ENCODE measurements at regions not wholly inside any gene's neighbourhood (a gene's known extent, or its start where the extent isn't known, plus 50 kb on each side); places are given as distances from the start of the nearest gene placed in this dataset.

DNA sequence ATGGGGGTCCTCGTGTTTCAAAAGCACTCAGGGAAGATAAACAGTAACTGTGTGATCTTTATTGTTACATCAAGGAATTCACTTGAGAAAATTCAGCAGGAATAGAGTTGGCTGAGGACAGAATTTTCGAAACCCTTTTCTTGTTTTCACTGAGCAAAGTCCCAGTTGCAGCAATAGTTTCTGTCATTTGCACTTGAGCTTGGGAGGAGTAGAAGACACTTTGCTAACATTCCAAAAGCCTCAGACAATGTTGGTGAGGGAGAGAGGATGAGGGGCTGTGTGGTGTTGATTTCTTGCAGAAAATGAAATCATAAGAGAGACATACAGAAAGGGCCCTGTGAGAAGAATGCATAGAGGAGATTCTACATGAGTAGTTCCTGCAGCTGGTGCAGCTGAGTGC is 151.9 kb upstream of the DIPK2B start:
- no peak for DNase-seq

GRCh38 chrX:45351478-45351877 is 150.8 kb upstream of the DIPK2B start:
- no peak for DNase-seq

- no peak for DNase-seq
Observed at GRCh38 chrX:45348296-45348695, 147.6 kb upstream of the DIPK2B start.

GRCh38 chrX:45347877-45348276 is 147.2 kb upstream of the DIPK2B start:
- DNase-seq = no peak

DNA sequence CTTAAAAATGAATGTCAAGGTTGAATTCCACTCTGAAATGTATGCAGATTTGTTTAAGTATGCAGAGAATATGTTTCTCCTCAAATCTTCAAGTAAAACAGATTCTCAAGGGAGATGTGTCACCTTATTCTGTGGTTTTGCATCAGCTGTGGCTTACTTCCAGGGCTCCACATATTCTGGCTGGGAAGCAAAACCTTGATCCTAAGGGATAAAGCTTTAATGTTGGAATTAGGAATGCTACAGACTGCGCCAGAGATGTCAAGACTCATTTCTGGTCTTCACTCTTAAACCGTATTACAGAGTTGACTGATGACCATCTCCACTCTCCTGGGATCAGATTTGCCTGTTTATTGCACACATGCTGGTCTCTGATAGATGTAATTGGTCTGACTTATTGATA is 143.9 kb upstream of the DIPK2B start:
- no peak for DNase-seq

DNA sequence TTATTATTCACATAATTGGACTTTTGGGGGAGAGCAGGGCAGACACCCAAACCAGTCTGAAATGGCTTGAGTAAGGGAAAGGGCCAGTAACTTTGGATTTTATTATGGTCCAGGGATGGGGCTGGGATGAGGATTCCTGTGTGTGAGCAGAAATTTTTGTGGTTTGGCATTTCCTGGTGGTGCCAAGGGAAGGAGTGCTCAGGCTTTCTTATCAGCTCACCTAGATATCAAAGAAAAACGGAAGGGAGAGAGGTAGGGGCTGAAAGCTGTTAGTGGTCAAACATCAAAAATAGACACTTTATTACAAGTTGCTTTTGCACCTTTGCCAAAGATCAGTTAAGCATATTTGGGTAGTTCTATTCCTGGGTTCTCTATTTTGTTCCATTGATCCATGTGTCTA is 128.5 kb upstream of the DIPK2B start:
- no peak for DNase-seq

DNA sequence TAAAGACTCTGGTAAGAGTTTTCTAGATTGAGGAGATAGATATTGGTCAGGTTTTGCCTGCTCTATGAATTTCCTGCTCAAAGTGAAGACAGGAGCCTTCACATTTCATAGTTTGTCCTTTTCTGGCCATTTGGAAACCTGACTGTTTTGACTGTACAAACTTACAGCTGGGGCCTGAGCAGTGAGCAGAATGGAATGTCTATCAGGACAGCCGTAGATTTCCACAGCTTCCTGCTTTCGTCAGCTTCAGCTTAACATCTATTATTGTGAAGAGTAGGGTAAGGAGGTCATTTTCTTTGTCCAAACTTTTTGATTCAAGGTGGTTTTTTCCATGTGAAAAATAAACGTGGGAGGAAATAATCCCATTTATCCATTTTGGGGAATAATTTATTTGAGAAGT is 124.3 kb upstream of the DIPK2B start:
- no peak for DNase-seq

DNA sequence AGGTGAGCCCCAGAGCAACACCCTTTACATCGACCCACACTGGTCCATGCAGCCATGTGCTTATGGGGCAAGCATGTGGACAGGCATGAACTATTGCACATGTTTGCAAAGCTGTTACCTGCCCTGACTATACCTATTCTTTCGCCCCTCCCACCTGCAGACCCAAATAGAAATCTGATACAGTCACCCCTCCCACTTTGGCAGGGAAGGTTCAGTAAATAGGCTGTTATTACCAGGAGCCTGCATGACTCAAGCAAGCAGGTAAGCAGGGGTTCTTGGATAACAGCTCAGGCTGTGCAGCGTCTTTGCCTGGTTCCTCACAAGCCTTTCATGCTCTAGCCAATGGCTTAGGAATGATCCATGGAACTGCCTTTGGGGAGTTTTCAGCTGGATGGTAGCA is 122.7 kb upstream of the DIPK2B start:
- no peak for DNase-seq

- no peak for DNase-seq
Observed at GRCh38 chrX:45322820-45323219, 122.1 kb upstream of the DIPK2B start.

GRCh38 chrX:45322382-45322781 is 121.7 kb upstream of the DIPK2B start:
- DNase-seq = no peak

- no peak for DNase-seq
Observed at GRCh38 chrX:45320191-45320590, 119.5 kb upstream of the DIPK2B start.

DNA sequence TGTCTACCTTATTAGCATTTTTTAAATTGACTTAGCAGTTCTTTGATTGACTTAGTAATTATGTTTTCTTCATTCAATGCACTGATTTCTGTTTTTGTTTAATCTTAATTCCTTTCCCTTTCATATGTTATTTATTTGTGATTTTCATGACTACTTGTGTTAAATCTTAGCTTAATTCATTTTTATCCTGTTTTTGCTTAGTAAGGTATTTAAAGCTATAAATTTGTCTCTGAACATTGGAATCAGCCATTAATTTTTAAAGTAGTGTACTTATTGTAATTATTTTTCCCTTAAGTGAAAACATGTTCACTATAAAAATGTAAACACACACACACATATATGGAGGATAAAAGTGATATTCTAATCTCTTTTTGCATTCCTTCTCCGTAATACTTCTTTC is 109.1 kb upstream of the DIPK2B start:
- DNase-seq = no peak

DNA sequence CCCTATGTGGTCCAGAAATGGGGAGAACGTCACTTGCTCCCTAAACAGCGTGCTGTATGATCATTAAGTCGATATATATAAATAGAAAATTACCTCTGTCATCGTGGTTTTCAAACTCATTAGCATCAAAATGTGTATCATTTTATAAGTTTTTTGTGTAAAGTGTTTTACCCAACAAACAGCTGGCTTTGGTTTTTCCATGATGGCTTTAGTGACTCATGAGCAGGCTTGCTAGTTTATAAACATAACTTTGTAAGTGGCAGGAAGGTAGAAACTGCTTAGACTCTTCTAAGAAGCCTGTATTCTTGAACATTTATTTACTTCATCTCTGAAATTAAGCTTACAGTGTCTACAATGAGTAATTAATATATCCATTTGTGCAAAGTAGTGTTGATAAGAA is 108.4 kb upstream of the DIPK2B start:
- no peak for DNase-seq

DNA sequence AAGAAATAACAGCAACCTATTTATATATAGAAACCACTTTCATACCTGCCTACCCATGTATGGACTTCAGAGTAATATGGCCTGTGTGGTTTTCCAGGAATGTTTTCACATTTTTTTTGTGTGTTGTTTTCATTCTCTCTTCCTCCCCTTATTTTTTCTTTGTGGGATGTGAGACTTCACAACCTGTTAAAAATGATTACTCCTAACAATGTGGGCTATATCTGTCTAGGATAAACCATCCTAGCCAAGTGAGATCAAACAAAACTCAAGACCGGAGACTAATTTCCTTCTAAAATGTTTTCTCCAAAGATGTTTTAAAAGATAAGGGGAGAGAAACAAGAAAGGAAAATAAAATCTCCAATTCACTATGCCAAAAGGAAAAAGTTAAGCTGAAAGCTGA is 106.1 kb upstream of the DIPK2B start:
- no peak for DNase-seq

DNA sequence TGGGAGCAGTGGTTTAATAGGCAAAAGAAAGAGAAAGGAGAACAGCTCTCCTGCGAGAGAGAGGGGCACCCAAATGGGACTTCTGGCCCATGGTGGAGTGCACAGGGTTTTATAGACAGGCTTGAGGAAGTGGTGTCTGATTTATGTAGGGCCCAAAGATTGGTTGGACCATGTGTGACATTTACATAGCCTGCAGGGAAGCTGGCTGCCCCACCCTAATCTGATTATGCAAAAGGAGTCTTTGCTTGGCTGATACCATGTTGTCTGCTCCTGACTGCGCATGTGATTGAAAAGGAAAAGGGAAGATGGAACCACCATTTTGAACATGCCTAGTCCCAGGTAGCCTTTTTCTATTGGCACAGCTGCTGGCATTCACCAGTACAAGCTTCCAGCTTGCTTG is 100.0 kb upstream of the DIPK2B start:
- no peak for DNase-seq

- peak; percentile 78 for DNase-seq
Observed at GRCh38 chrX:45295259-45295986, 94.7 kb upstream of the DIPK2B start.

DNA sequence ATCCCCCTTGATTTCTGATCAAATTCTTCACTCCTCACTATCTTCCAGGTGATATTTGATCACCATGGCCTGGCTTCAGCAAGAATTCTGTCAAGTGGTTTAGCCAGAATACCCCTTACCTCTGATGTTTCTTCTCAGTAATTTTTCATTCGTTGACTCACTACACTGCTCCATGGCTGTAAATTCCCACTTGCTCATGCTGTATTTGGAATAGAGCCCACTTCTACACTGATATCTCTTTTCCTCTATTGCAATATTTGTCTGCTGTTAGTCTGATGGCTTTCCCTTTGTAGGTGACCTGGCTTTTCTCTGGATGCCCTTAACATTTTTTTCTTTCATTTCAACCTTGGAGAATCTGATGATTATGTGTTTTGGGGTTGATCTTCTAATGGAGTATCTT is 73.9 kb upstream of the DIPK2B start:
- no peak for DNase-seq

DNA sequence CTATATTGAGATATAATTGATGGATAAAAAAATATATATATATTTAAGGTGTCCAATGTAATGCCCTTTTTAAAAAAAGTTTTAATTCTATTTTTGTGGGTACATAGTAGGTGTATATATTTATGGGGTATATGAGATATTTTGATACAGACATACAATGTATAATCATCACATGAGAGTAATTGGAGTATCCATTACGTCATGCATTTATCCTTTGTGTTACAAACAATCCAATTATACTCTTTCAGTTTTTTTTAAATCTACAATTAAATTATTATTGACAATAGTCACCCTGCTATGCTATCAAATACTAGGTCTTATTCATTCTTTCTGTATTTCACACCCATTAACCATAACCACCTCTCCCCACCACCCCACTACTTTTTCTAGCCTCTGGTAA is 66.3 kb upstream of the DIPK2B start:
- peak; percentile 6 for DNase-seq

GRCh38 chrX:45266456-45266855 is 65.8 kb upstream of the DIPK2B start:
- no peak for DNase-seq

GRCh38 chrX:45264865-45265264 is 64.2 kb upstream of the DIPK2B start:
- DNase-seq = no peak

DNA sequence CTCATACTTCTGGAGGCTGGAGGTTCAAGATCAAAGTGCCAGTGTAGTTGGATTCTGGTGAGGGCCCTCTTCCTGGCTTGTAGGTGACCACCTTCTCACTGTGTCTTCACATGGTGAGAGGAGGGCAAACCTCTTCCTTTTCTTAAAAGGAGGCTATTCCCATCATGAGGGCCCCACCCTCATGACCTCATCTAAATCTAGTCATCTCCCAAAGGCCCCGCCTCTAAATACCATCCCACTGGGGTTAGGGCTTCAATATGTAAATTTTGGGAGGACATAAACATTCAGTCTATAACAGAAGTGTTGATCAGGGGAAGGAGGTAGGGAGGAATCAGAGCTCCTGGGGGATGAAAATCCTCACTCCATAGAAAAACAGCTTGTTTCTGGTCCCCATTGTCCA is 60.8 kb upstream of the DIPK2B start:
- no peak for DNase-seq

GRCh38 chrX:45261005-45261404 is 60.3 kb upstream of the DIPK2B start:
- DNase-seq = no peak

- no peak for DNase-seq
Observed at GRCh38 chrX:45258731-45259402, 58.2 kb upstream of the DIPK2B start.

Data from NCI-H1417 treated with DMSO at 0.1 percent for 48 hours (cell line).